Astrocyte of the spinal cord (primary cell): ENCODE measurements at regions not wholly inside any gene's neighbourhood (a gene's known extent, or its start where the extent isn't known, plus 50 kb on each side); places are given as distances from the start of the nearest gene placed in this dataset.
"Not testable (repeated sequence)": the region's sequence is repeated elsewhere in the genome, so short reads cannot be mapped to it uniquely, and the experiment has no call there.

ENCODE experiments used
- DNase-seq: peaks from one replicate; pipeline ENCODE4 v3.0.0; 2011; ENCODE audit warnings: low read depth, low spot score
- H3K4me3 ChIP-seq: 2 replicates; pipeline ENCODE4 v1.5.1; 2011; ENCODE audit warnings: low read depth, mild to moderate bottlenecking, low read length, moderate library complexity
- CTCF ChIP-seq: IDR thresholded peaks from 2 replicates; pipeline ENCODE4 v1.5.1; 2012; ENCODE audit warnings: low read depth, mild to moderate bottlenecking, low read length, inconsistent platforms
- in situ Hi-C: cut with HindIII; loops from 2 replicates; pipeline ENCODE4 v1.10.0; 2017; ENCODE audit warnings: low sequenced_read_pairs

- TF ChIP-seq CTCF = no peak
- H3K4me3 ChIP-seq = no peak overlapping the region
- DNase-seq = no peak
- in situ Hi-C loops = no loop called here
Observed at GRCh38 chr13:55159765-55160164, 1981.0 kb upstream of the PRR20A start.

- DNase-seq = no peak
- in situ Hi-C loops = no loop called here
- TF ChIP-seq CTCF = no peak
- no peak overlapping the region for H3K4me3 ChIP-seq
Observed at GRCh38 chr13:55160867-55161266, 1979.9 kb upstream of the PRR20A start.

GRCh38 chr13:55178582-55178981, 1962.1 kb upstream of the PRR20A start:
- DNase-seq, H3K4me3 ChIP-seq, in situ Hi-C loops: not testable (repeated sequence)

- no peak for DNase-seq
- no peak overlapping the region for H3K4me3 ChIP-seq
- in situ Hi-C loops = no loop called here
- TF ChIP-seq CTCF = no peak
Observed at GRCh38 chr13:55190996-55191395, 1949.7 kb upstream of the PRR20A start.

GRCh38 chr13:55199134-55199533, 1941.6 kb upstream of the PRR20A start:
- DNase-seq = no peak
- in situ Hi-C loops = no loop called here
- H3K4me3 ChIP-seq = no peak overlapping the region
- no peak for TF ChIP-seq CTCF

- DNase-seq = no peak
- no peak overlapping the region for H3K4me3 ChIP-seq
- TF ChIP-seq CTCF = no peak
- in situ Hi-C loops = no loop called here
Observed at GRCh38 chr13:55214841-55215345, 1925.8 kb upstream of the PRR20A start.

GRCh38 chr13:55219538-55219937, 1921.2 kb upstream of the PRR20A start:
- no peak for TF ChIP-seq CTCF
- H3K4me3 ChIP-seq = no peak overlapping the region
- DNase-seq = no peak
- in situ Hi-C loops = no loop called here
